ENCODE measurements at regions not wholly inside any gene's neighbourhood (a gene's known extent, or its start where the extent isn't known, plus 50 kb on each side); places are given as distances from the start of the nearest gene placed in this dataset.

GRCh38 chr2:235382601-235383000 is 111.2 kb upstream of the AGAP1 start:
- TF ChIP-seq POLR2AphosphoS5 (IDR thresholded peaks at IDR 0.05; ENCODE audit: low read depth): no peak
- no peak for TF ChIP-seq REST (IDR thresholded peaks at IDR 0.05; ENCODE audit: insufficient replicate concordance, low read depth)
- TF ChIP-seq CTCF (IDR thresholded peaks at IDR 0.05; ENCODE audit: insufficient read depth, low read length): no peak
- TF ChIP-seq SPI1 (IDR thresholded peaks at IDR 0.05; ENCODE audit: borderline replicate concordance, low read depth): no peak
- TF ChIP-seq GABPA (IDR thresholded peaks at IDR 0.05; ENCODE audit: low read depth): no peak
- Histone ChIP-seq H3K27me3 (ENCODE audit: insufficient read depth, poor library complexity, severe bottlenecking) (no peaks in the 10 kb centered on the region), H3K4me3 (replicated peaks; ENCODE audit: insufficient read depth, low read length) (no peak overlapping the region), H3K27ac (replicated peaks) (no peak overlapping the region)
- no peak for DNase-seq (ENCODE audit: low read depth in 1 of 2, low spot score in 1 of 2)

- TF ChIP-seq SPI1 (IDR thresholded peaks at IDR 0.05; ENCODE audit: borderline replicate concordance, low read depth) (no peak), GABPA (IDR thresholded peaks at IDR 0.05; ENCODE audit: low read depth) (no peak), REST (IDR thresholded peaks at IDR 0.05; ENCODE audit: insufficient replicate concordance, low read depth) (no peak), POLR2AphosphoS5 (IDR thresholded peaks at IDR 0.05; ENCODE audit: low read depth) (no peak), CTCF (IDR thresholded peaks at IDR 0.05; ENCODE audit: insufficient read depth, low read length) (no peak)
- Histone ChIP-seq H3K27me3 (ENCODE audit: insufficient read depth, poor library complexity, severe bottlenecking) (no peaks in the 10 kb centered on the region), H3K27ac (replicated peaks) (no peak overlapping the region), H3K4me3 (replicated peaks; ENCODE audit: insufficient read depth, low read length) (no peak overlapping the region)
- no peak for DNase-seq (ENCODE audit: low read depth in 1 of 2, low spot score in 1 of 2)
These were observed 110.5 kb upstream of the AGAP1 start for GRCh38 chr2:235383272-235383843.

GRCh38 chr2:235384624-235385023 is 109.2 kb upstream of the AGAP1 start:
- Histone ChIP-seq H3K4me3 (replicated peaks; ENCODE audit: insufficient read depth, low read length) (no peak overlapping the region), H3K27me3 (ENCODE audit: insufficient read depth, poor library complexity, severe bottlenecking) (no peaks in the 10 kb centered on the region), H3K27ac (replicated peaks) (no peak overlapping the region)
- no peak for DNase-seq (ENCODE audit: low read depth in 1 of 2, low spot score in 1 of 2)
- TF ChIP-seq GABPA (IDR thresholded peaks at IDR 0.05; ENCODE audit: low read depth) (no peak), POLR2AphosphoS5 (IDR thresholded peaks at IDR 0.05; ENCODE audit: low read depth) (no peak), CTCF (IDR thresholded peaks at IDR 0.05; ENCODE audit: insufficient read depth, low read length) (no peak), SPI1 (IDR thresholded peaks at IDR 0.05; ENCODE audit: borderline replicate concordance, low read depth) (no peak), REST (IDR thresholded peaks at IDR 0.05; ENCODE audit: insufficient replicate concordance, low read depth) (no peak)
